ENCODE measurements at regions not wholly inside any gene's neighbourhood (a gene's known extent, or its start where the extent isn't known, plus 50 kb on each side); places are given as distances from the start of the nearest gene placed in this dataset.

GRCh38 chr5:3695818-3696217 lies 100.2 kb downstream of the IRX1 start:
- Histone ChIP-seq H3K4me1 (replicated peaks) (no peaks in the 10 kb centered on the region), H3K4me3 (no peak overlapping the region), H3K9me3 (replicated peaks) (peaks cover 25% of the 10 kb centered on the region), H3K27me3 (replicated peaks) (no peaks in the 10 kb centered on the region), H3K36me3 (no peaks in the 10 kb centered on the region), H3K27ac (no peak overlapping the region)
- DNase-seq (ENCODE audit: low read depth in 1 of 2, low spot score in 2 of 2) = no peak

GRCh38 chr5:3698412-3698811 lies 102.8 kb downstream of the IRX1 start:
- H3K9me3 ChIP-seq (replicated peaks) = peaks cover 19% of the 10 kb centered on the region
- H3K27me3 ChIP-seq (replicated peaks) = no peaks in the 10 kb centered on the region
- no peaks in the 10 kb centered on the region for H3K36me3 ChIP-seq
- H3K27ac ChIP-seq = no peak overlapping the region
- H3K4me3 ChIP-seq = no peak overlapping the region
- H3K4me1 ChIP-seq (replicated peaks) = no peaks in the 10 kb centered on the region
- DNase-seq (ENCODE audit: low read depth in 1 of 2, low spot score in 2 of 2) = no peak

GRCh38 chr5:3701694-3702093 lies 106.1 kb downstream of the IRX1 start:
- Histone ChIP-seq H3K27ac (no peak overlapping the region), H3K9me3 (replicated peaks) (peaks cover 10% of the 10 kb centered on the region), H3K4me3 (no peak overlapping the region), H3K36me3 (no peaks in the 10 kb centered on the region), H3K4me1 (replicated peaks) (no peaks in the 10 kb centered on the region), H3K27me3 (replicated peaks) (no peaks in the 10 kb centered on the region)
- DNase-seq (ENCODE audit: low read depth in 1 of 2, low spot score in 2 of 2) = no peak

GRCh38 chr5:3704661-3705060 lies 109.0 kb downstream of the IRX1 start:
- no peak overlapping the region for H3K27ac ChIP-seq
- H3K4me1 ChIP-seq (replicated peaks) = no peaks in the 10 kb centered on the region
- no peaks in the 10 kb centered on the region for H3K36me3 ChIP-seq
- H3K4me3 ChIP-seq = no peak overlapping the region
- no peaks in the 10 kb centered on the region for H3K27me3 ChIP-seq (replicated peaks)
- peaks cover 12% of the 10 kb centered on the region for H3K9me3 ChIP-seq (replicated peaks)
- DNase-seq (ENCODE audit: low read depth in 1 of 2, low spot score in 2 of 2) = no peak

- H3K9me3 ChIP-seq (replicated peaks) = peaks cover 18% of the 10 kb centered on the region
- H3K4me3 ChIP-seq = no peak overlapping the region
- no peak for DNase-seq (ENCODE audit: low read depth in 1 of 2, low spot score in 2 of 2)
- no peaks in the 10 kb centered on the region for H3K4me1 ChIP-seq (replicated peaks)
- H3K36me3 ChIP-seq = no peaks in the 10 kb centered on the region
- no peaks in the 10 kb centered on the region for H3K27me3 ChIP-seq (replicated peaks)
- no peak overlapping the region for H3K27ac ChIP-seq
Measured at GRCh38 chr5:3709068-3709716, 113.6 kb downstream of the IRX1 start.

GRCh38 chr5:3709717-3710348 lies 114.2 kb downstream of the IRX1 start:
- Histone ChIP-seq H3K9me3 (replicated peaks) (peaks cover 18% of the 10 kb centered on the region), H3K27ac (no peak overlapping the region), H3K27me3 (replicated peaks) (no peaks in the 10 kb centered on the region), H3K4me3 (no peak overlapping the region), H3K4me1 (replicated peaks) (no peaks in the 10 kb centered on the region), H3K36me3 (no peaks in the 10 kb centered on the region)
- DNase-seq (ENCODE audit: low read depth in 1 of 2, low spot score in 2 of 2) = no peak

GRCh38 chr5:3715062-3715461 lies 119.4 kb downstream of the IRX1 start:
- no peaks in the 10 kb centered on the region for H3K36me3 ChIP-seq
- H3K27me3 ChIP-seq (replicated peaks) = no peaks in the 10 kb centered on the region
- no peaks in the 10 kb centered on the region for H3K4me1 ChIP-seq (replicated peaks)
- no peak for DNase-seq (ENCODE audit: low read depth in 1 of 2, low spot score in 2 of 2)
- H3K9me3 ChIP-seq (replicated peaks) = peaks cover 15% of the 10 kb centered on the region
- no peak overlapping the region for H3K4me3 ChIP-seq
- no peak overlapping the region for H3K27ac ChIP-seq

GRCh38 chr5:3729631-3730030 lies 134.0 kb downstream of the IRX1 start:
- no peaks in the 10 kb centered on the region for H3K27me3 ChIP-seq (replicated peaks)
- H3K27ac ChIP-seq = no peak overlapping the region
- no peaks in the 10 kb centered on the region for H3K36me3 ChIP-seq
- no peak for DNase-seq (ENCODE audit: low read depth in 1 of 2, low spot score in 2 of 2)
- no peak overlapping the region for H3K4me3 ChIP-seq
- peaks cover 47% of the 10 kb centered on the region for H3K9me3 ChIP-seq (replicated peaks)
- no peaks in the 10 kb centered on the region for H3K4me1 ChIP-seq (replicated peaks)

- no peaks in the 10 kb centered on the region for H3K4me1 ChIP-seq (replicated peaks)
- H3K4me3 ChIP-seq = no peak overlapping the region
- H3K36me3 ChIP-seq = no peaks in the 10 kb centered on the region
- H3K27me3 ChIP-seq (replicated peaks) = no peaks in the 10 kb centered on the region
- peaks cover 28% of the 10 kb centered on the region for H3K9me3 ChIP-seq (replicated peaks)
- no peak for DNase-seq (ENCODE audit: low read depth in 1 of 2, low spot score in 2 of 2)
- H3K27ac ChIP-seq = no peak overlapping the region
Measured at GRCh38 chr5:3734632-3735031, 139.0 kb downstream of the IRX1 start.

- DNase-seq (ENCODE audit: low read depth in 1 of 2, low spot score in 2 of 2) = no peak
- H3K36me3 ChIP-seq = no peaks in the 10 kb centered on the region
- no peaks in the 10 kb centered on the region for H3K4me1 ChIP-seq (replicated peaks)
- H3K4me3 ChIP-seq = no peak overlapping the region
- H3K27me3 ChIP-seq (replicated peaks) = no peaks in the 10 kb centered on the region
- H3K9me3 ChIP-seq (replicated peaks) = peaks cover 33% of the 10 kb centered on the region
- H3K27ac ChIP-seq = no peak overlapping the region
Measured at GRCh38 chr5:3736466-3736865, 140.8 kb downstream of the IRX1 start.

GRCh38 chr5:3736926-3737325 lies 141.3 kb downstream of the IRX1 start:
- H3K27me3 ChIP-seq (replicated peaks) = no peaks in the 10 kb centered on the region
- H3K4me3 ChIP-seq = no peak overlapping the region
- no peak overlapping the region for H3K27ac ChIP-seq
- H3K4me1 ChIP-seq (replicated peaks) = no peaks in the 10 kb centered on the region
- peaks cover 34% of the 10 kb centered on the region for H3K9me3 ChIP-seq (replicated peaks)
- H3K36me3 ChIP-seq = no peaks in the 10 kb centered on the region
- no peak for DNase-seq (ENCODE audit: low read depth in 1 of 2, low spot score in 2 of 2)

GRCh38 chr5:3738919-3739318 lies 143.3 kb downstream of the IRX1 start:
- DNase-seq (ENCODE audit: low read depth in 1 of 2, low spot score in 2 of 2) = no peak
- no peak overlapping the region for H3K4me3 ChIP-seq
- no peaks in the 10 kb centered on the region for H3K36me3 ChIP-seq
- no peak overlapping the region for H3K27ac ChIP-seq
- H3K9me3 ChIP-seq (replicated peaks) = peaks cover 38% of the 10 kb centered on the region
- no peaks in the 10 kb centered on the region; the same call in 1 of the 2 replicates for H3K27me3 ChIP-seq (replicated peaks)
- no peaks in the 10 kb centered on the region for H3K4me1 ChIP-seq (replicated peaks)

GRCh38 chr5:3740546-3741373 lies 145.1 kb downstream of the IRX1 start:
- no peak for DNase-seq (ENCODE audit: low read depth in 1 of 2, low spot score in 2 of 2)
- Histone ChIP-seq H3K36me3 (no peaks in the 10 kb centered on the region), H3K27me3 (replicated peaks) (no peaks in the 10 kb centered on the region; the same call in 1 of the 2 replicates), H3K4me1 (replicated peaks) (no peaks in the 10 kb centered on the region), H3K27ac (no peak overlapping the region), H3K9me3 (replicated peaks) (peaks cover 36% of the 10 kb centered on the region), H3K4me3 (no peak overlapping the region)

GRCh38 chr5:3741374-3741770 lies 145.7 kb downstream of the IRX1 start:
- H3K4me1 ChIP-seq (replicated peaks) = no peaks in the 10 kb centered on the region
- no peak for DNase-seq (ENCODE audit: low read depth in 1 of 2, low spot score in 2 of 2)
- no peak overlapping the region for H3K4me3 ChIP-seq
- no peaks in the 10 kb centered on the region for H3K36me3 ChIP-seq
- no peak overlapping the region for H3K27ac ChIP-seq
- H3K27me3 ChIP-seq (replicated peaks) = no peaks in the 10 kb centered on the region; the same call in 1 of the 2 replicates
- H3K9me3 ChIP-seq (replicated peaks) = peaks cover 40% of the 10 kb centered on the region
